KMS-11 (cell line): ENCODE measurements at regions not wholly inside any gene's neighbourhood (a gene's known extent, or its start where the extent isn't known, plus 50 kb on each side); places are given as distances from the start of the nearest gene placed in this dataset.
"Not testable (repeated sequence)": the region's sequence is repeated elsewhere in the genome, so short reads cannot be mapped to it uniquely, and the experiment has no call there.

Experiments
- H2AFZ ChIP-seq: fragments of 200-600 bp; sonication (generic); 2 replicates; pipeline ENCODE4 v1.6.1; 2016; ENCODE audit warnings: antibody characterized with exemption, mixed run types, low read depth
- H3K27ac ChIP-seq: fragments of 200-600 bp; sonication (generic); 2 replicates; pipeline ENCODE4 v1.6.1; 2016; ENCODE audit warnings: mild to moderate bottlenecking, mixed run types
- H3K27me3 ChIP-seq: fragments of 200-600 bp; sonication (generic); 2 replicates; pipeline ENCODE4 v1.6.1; 2017; ENCODE audit warnings: mild to moderate bottlenecking, low read depth, mixed run types, moderate library complexity; ENCODE audit not compliant: insufficient read depth
- H3K36me3 ChIP-seq: fragments of 200-600 bp; sonication (generic); 2 replicates; pipeline ENCODE4 v1.6.1; 2017; ENCODE audit warnings: mild to moderate bottlenecking, mixed run types; ENCODE audit not compliant: insufficient read depth
- H3K4me1 ChIP-seq: fragments of 200-600 bp; sonication (generic); 2 replicates; pipeline ENCODE4 v1.6.1; 2016; ENCODE audit warnings: mild to moderate bottlenecking, low read depth, mixed run types; ENCODE audit not compliant: poor library complexity, severe bottlenecking
- H3K4me2 ChIP-seq: fragments of 200-600 bp; sonication (generic); 2 replicates; pipeline ENCODE4 v1.7.0; 2016; ENCODE audit warnings: mild to moderate bottlenecking, mixed run types
- H3K4me3 ChIP-seq: fragments of 200-600 bp; sonication (generic); IDR thresholded peaks from 2 replicates; pipeline ENCODE4 v1.6.1; 2017; ENCODE audit warnings: low read depth, low read length, mixed read lengths; ENCODE audit not compliant: insufficient read depth
- H3K79me2 ChIP-seq: fragments of 200-600 bp; sonication (generic); 2 replicates; pipeline ENCODE4 v1.6.1; 2016; ENCODE audit warnings: low read depth, mixed run types; ENCODE audit not compliant: insufficient read depth
- H3K9ac ChIP-seq: fragments of 200-600 bp; sonication (generic); 2 replicates; pipeline ENCODE4 v1.6.1; 2016; ENCODE audit warnings: mild to moderate bottlenecking, mixed run types
- H4K20me1 ChIP-seq: fragments of 200-600 bp; sonication (generic); 2 replicates; pipeline ENCODE4 v1.6.1; 2016; ENCODE audit warnings: mild to moderate bottlenecking, mixed run types; ENCODE audit not compliant: insufficient read depth
- TF ChIP-seq, protein P1 (sequence below): fragments of 200-600 bp; sonication (generic); conservative IDR thresholded peaks from 2 replicates; pipeline ENCODE4 v1.6.1; 2017; ENCODE audit warnings: low read depth, mild to moderate bottlenecking, antibody characterized with exemption, low read length, moderate library complexity, mixed read lengths

GRCh38 chr14:27634056-27634970 lies 1036.5 kb upstream of the NOVA1 start:
- TF ChIP-seq, protein P1, sequence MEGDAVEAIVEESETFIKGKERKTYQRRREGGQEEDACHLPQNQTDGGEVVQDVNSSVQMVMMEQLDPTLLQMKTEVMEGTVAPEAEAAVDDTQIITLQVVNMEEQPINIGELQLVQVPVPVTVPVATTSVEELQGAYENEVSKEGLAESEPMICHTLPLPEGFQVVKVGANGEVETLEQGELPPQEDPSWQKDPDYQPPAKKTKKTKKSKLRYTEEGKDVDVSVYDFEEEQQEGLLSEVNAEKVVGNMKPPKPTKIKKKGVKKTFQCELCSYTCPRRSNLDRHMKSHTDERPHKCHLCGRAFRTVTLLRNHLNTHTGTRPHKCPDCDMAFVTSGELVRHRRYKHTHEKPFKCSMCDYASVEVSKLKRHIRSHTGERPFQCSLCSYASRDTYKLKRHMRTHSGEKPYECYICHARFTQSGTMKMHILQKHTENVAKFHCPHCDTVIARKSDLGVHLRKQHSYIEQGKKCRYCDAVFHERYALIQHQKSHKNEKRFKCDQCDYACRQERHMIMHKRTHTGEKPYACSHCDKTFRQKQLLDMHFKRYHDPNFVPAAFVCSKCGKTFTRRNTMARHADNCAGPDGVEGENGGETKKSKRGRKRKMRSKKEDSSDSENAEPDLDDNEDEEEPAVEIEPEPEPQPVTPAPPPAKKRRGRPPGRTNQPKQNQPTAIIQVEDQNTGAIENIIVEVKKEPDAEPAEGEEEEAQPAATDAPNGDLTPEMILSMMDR = no peak
- Histone ChIP-seq H3K79me2 (no peaks in the 10 kb centered on the region), H3K27ac (no peak overlapping the region), H3K27me3 (no peaks in the 10 kb centered on the region), H3K4me2 (no peak overlapping the region), H3K9ac (no peak overlapping the region), H3K4me1 (no peaks in the 10 kb centered on the region), H3K4me3 (no peak overlapping the region), H2AFZ (no peak overlapping the region), H4K20me1 (no peaks in the 10 kb centered on the region), H3K36me3 (no peaks in the 10 kb centered on the region)

GRCh38 chr14:27640688-27641087 lies 1042.9 kb upstream of the NOVA1 start:
- not testable (repeated sequence) for H3K4me2 ChIP-seq, H3K36me3 ChIP-seq, H3K27me3 ChIP-seq, H2AFZ ChIP-seq, H3K4me1 ChIP-seq, H3K27ac ChIP-seq, H3K4me3 ChIP-seq, H3K79me2 ChIP-seq, H4K20me1 ChIP-seq, H3K9ac ChIP-seq

GRCh38 chr14:27642251-27642866 lies 1044.5 kb upstream of the NOVA1 start:
- no peak overlapping the region for H3K9ac ChIP-seq
- H3K27me3 ChIP-seq = no peaks in the 10 kb centered on the region
- TF ChIP-seq, protein P1 = no peak
- no peak overlapping the region for H2AFZ ChIP-seq
- no peak overlapping the region for H3K27ac ChIP-seq
- no peaks in the 10 kb centered on the region for H3K4me1 ChIP-seq
- H3K79me2 ChIP-seq = no peaks in the 10 kb centered on the region
- H3K36me3 ChIP-seq = no peaks in the 10 kb centered on the region
- H3K4me2 ChIP-seq = no peak overlapping the region
- H4K20me1 ChIP-seq = no peaks in the 10 kb centered on the region
- no peak overlapping the region for H3K4me3 ChIP-seq

GRCh38 chr14:27660683-27661082 lies 1062.8 kb upstream of the NOVA1 start:
- H3K9ac ChIP-seq = no peak overlapping the region
- no peak overlapping the region for H3K4me3 ChIP-seq
- H2AFZ ChIP-seq = no peak overlapping the region
- no peaks in the 10 kb centered on the region for H3K4me1 ChIP-seq
- no peaks in the 10 kb centered on the region for H3K36me3 ChIP-seq
- TF ChIP-seq, protein P1 = no peak
- no peak overlapping the region for H3K27ac ChIP-seq
- no peaks in the 10 kb centered on the region for H3K27me3 ChIP-seq
- no peak overlapping the region for H3K4me2 ChIP-seq
- H4K20me1 ChIP-seq = no peaks in the 10 kb centered on the region
- H3K79me2 ChIP-seq = no peaks in the 10 kb centered on the region

DNA sequence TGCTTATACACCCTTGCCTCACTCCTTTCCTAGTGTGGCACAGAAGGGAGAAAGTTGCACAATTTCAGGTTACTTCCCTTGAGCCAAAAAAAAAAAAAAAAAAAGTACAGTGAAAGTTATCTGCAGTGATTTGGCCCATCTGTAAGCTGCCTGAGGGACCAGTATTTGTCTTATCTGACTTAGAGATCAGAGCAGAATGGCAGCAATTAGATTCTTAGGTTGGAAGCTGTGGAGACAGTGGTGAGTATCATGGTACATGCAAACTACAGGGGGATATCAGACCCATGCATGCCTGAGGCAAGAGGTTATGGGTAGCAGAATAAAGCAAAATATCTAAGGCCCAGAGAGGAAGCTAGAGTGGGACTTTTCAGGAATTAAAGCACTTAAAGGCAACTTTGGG lies 1070.7 kb upstream of the NOVA1 start:
- Histone ChIP-seq H4K20me1 (no peaks in the 10 kb centered on the region), H3K27me3 (no peaks in the 10 kb centered on the region), H2AFZ (no peak overlapping the region), H3K27ac (no peak overlapping the region), H3K36me3 (no peaks in the 10 kb centered on the region), H3K4me2 (no peak overlapping the region), H3K79me2 (no peaks in the 10 kb centered on the region), H3K4me3 (no peak overlapping the region), H3K4me1 (no peaks in the 10 kb centered on the region), H3K9ac (no peak overlapping the region)
- TF ChIP-seq, protein P1 = no peak
